ENCODE measurements at regions not wholly inside any gene's neighbourhood (a gene's known extent, or its start where the extent isn't known, plus 50 kb on each side); places are given as distances from the start of the nearest gene placed in this dataset.

- TF ChIP-seq CTCF (IDR thresholded peaks at IDR 0.05; ENCODE audit: poor library complexity, severe bottlenecking), result no peak
- H3K9me3 ChIP-seq (ENCODE audit: severe bottlenecking), result no peaks in the 10 kb centered on the region
- no peak overlapping the region for H3K27ac ChIP-seq (ENCODE audit: poor library complexity, severe bottlenecking)
- ATAC-seq (ENCODE audit: low read depth) (no peak), DNase-seq (ENCODE audit: low spot score) (no peak)
- H3K27me3 ChIP-seq (ENCODE audit: insufficient read depth, poor library complexity, severe bottlenecking), result peaks cover 11% of the 10 kb centered on the region
- H3K4me1 ChIP-seq (ENCODE audit: insufficient read depth, poor library complexity, severe bottlenecking), result no peaks in the 10 kb centered on the region
- no peak overlapping the region for H3K4me3 ChIP-seq (ENCODE audit: severe bottlenecking)
- H3K36me3 ChIP-seq (ENCODE audit: low read depth), result no peaks in the 10 kb centered on the region
These were observed 201.7 kb upstream of the PSMD7 start for GRCh38 chr16:74094962-74095361.

- no peak overlapping the region for H3K27ac ChIP-seq (ENCODE audit: poor library complexity, severe bottlenecking)
- ATAC-seq (ENCODE audit: low read depth), result no peak
These were observed 202.1 kb upstream of the PSMD7 start for GRCh38 chr16:74094514-74094913.

GRCh38 chr16:74092336-74092735 lies 204.3 kb upstream of the PSMD7 start:
- TF ChIP-seq CTCF (IDR thresholded peaks at IDR 0.05; ENCODE audit: poor library complexity, severe bottlenecking), result no peak
- Histone ChIP-seq H3K27me3 (ENCODE audit: insufficient read depth, poor library complexity, severe bottlenecking) (peaks cover 12% of the 10 kb centered on the region), H3K36me3 (ENCODE audit: low read depth) (no peaks in the 10 kb centered on the region), H3K4me3 (ENCODE audit: severe bottlenecking) (no peak overlapping the region), H3K27ac (ENCODE audit: poor library complexity, severe bottlenecking) (no peak overlapping the region), H3K9me3 (ENCODE audit: severe bottlenecking) (no peaks in the 10 kb centered on the region), H3K4me1 (ENCODE audit: insufficient read depth, poor library complexity, severe bottlenecking) (no peaks in the 10 kb centered on the region)
- ATAC-seq (ENCODE audit: low read depth), result no peak
- no peak for DNase-seq (ENCODE audit: low spot score)

More at GRCh38 chr16:74094514-74094913, 202.1 kb upstream of the PSMD7 start:
- Histone ChIP-seq H3K36me3 (ENCODE audit: low read depth) (no peaks in the 10 kb centered on the region), H3K4me1 (ENCODE audit: insufficient read depth, poor library complexity, severe bottlenecking) (no peaks in the 10 kb centered on the region), H3K4me3 (ENCODE audit: severe bottlenecking) (no peak overlapping the region), H3K27me3 (ENCODE audit: insufficient read depth, poor library complexity, severe bottlenecking) (peaks cover 10% of the 10 kb centered on the region), H3K9me3 (ENCODE audit: severe bottlenecking) (no peaks in the 10 kb centered on the region)
- DNase-seq (ENCODE audit: low spot score), result no peak
- TF ChIP-seq CTCF (IDR thresholded peaks at IDR 0.05; ENCODE audit: poor library complexity, severe bottlenecking), result no peak

- H3K4me1 ChIP-seq (ENCODE audit: insufficient read depth, poor library complexity, severe bottlenecking), result no peaks in the 10 kb centered on the region
- ATAC-seq (ENCODE audit: low read depth) (no peak), DNase-seq (ENCODE audit: low spot score) (no peak)
- no peaks in the 10 kb centered on the region for H3K9me3 ChIP-seq (ENCODE audit: severe bottlenecking)
- no peak overlapping the region for H3K27ac ChIP-seq (ENCODE audit: poor library complexity, severe bottlenecking)
- no peak for TF ChIP-seq CTCF (IDR thresholded peaks at IDR 0.05; ENCODE audit: poor library complexity, severe bottlenecking)
- H3K36me3 ChIP-seq (ENCODE audit: low read depth), result no peaks in the 10 kb centered on the region
- peaks cover 16% of the 10 kb centered on the region for H3K27me3 ChIP-seq (ENCODE audit: insufficient read depth, poor library complexity, severe bottlenecking)
- H3K4me3 ChIP-seq (ENCODE audit: severe bottlenecking), result no peak overlapping the region
These were observed 205.7 kb upstream of the PSMD7 start for GRCh38 chr16:74090871-74091270.

GRCh38 chr16:74083541-74083940 lies 213.1 kb upstream of the PSMD7 start:
- no peak for TF ChIP-seq CTCF (IDR thresholded peaks at IDR 0.05; ENCODE audit: poor library complexity, severe bottlenecking)
- DNase-seq (ENCODE audit: low spot score), result no peak
- H3K27me3 ChIP-seq (ENCODE audit: insufficient read depth, poor library complexity, severe bottlenecking), result peaks cover 13% of the 10 kb centered on the region

More at GRCh38 chr16:74083541-74083940, 213.1 kb upstream of the PSMD7 start:
- Histone ChIP-seq H3K4me3 (ENCODE audit: severe bottlenecking) (no peak overlapping the region), H3K9me3 (ENCODE audit: severe bottlenecking) (no peaks in the 10 kb centered on the region), H3K27ac (ENCODE audit: poor library complexity, severe bottlenecking) (no peak overlapping the region), H3K4me1 (ENCODE audit: insufficient read depth, poor library complexity, severe bottlenecking) (no peaks in the 10 kb centered on the region), H3K36me3 (ENCODE audit: low read depth) (no peaks in the 10 kb centered on the region)
- ATAC-seq (ENCODE audit: low read depth), result no peak
